OCI-LY7 (cell line): ENCODE measurements at regions not wholly inside any gene's neighbourhood (a gene's known extent, or its start where the extent isn't known, plus 50 kb on each side); places are given as distances from the start of the nearest gene placed in this dataset.

ENCODE experiments used
- EZH2phosphoT487 ChIP-seq: fragments of 200-600 bp; sonication (generic); IDR thresholded peaks from 2 replicates; pipeline ENCODE4 v1.6.1; 2018; ENCODE audit warnings: low read depth, borderline replicate concordance, mild to moderate bottlenecking, mixed run types, antibody characterized with exemption, low read length, moderate library complexity, mixed read lengths
- TF ChIP-seq, protein P1 (sequence below): fragments of 200-600 bp; sonication (generic); conservative IDR thresholded peaks from 2 replicates; pipeline ENCODE4 v1.5.1; 2014; ENCODE audit warnings: mild to moderate bottlenecking, antibody characterized with exemption, low read length, moderate library complexity, mixed read lengths

DNA sequence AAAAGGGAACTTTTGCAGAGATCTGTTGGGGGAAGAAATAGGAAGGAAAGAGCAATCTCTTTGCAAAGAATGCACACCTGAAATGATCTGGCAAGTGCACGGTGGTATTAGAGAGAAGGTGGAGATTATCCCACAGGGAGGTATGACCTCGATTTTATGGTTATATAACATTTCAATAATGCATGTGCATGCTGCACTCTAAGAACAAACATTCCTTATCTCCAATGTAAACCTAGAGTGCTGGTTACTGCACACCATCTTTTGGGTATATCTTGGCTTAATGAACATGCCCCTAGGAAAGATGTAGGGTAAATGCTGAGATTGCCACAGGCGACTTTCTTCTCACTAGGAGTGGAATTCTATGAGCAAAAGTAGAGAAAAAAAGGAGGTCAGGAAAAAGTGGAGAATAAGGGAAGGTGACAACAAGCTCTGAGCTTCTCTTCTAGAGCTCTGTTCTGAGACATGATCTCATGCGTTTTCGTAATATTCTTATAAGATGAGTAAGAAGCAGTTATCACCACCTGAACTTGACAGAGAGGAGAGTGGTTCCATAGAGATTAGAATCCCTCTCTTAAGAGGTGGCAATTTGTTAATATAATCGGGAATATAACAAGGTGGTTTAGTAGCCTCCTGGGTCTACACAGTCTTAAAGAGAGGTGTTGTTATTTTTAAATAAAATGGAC is 117.5 kb upstream of the TMC3 start:
- TF ChIP-seq, protein P1, sequence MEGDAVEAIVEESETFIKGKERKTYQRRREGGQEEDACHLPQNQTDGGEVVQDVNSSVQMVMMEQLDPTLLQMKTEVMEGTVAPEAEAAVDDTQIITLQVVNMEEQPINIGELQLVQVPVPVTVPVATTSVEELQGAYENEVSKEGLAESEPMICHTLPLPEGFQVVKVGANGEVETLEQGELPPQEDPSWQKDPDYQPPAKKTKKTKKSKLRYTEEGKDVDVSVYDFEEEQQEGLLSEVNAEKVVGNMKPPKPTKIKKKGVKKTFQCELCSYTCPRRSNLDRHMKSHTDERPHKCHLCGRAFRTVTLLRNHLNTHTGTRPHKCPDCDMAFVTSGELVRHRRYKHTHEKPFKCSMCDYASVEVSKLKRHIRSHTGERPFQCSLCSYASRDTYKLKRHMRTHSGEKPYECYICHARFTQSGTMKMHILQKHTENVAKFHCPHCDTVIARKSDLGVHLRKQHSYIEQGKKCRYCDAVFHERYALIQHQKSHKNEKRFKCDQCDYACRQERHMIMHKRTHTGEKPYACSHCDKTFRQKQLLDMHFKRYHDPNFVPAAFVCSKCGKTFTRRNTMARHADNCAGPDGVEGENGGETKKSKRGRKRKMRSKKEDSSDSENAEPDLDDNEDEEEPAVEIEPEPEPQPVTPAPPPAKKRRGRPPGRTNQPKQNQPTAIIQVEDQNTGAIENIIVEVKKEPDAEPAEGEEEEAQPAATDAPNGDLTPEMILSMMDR: no peak
- no peak for TF ChIP-seq EZH2phosphoT487
